Type B pancreatic cell (in vitro differentiated cells): ENCODE measurements at regions not wholly inside any gene's neighbourhood (a gene's known extent, or its start where the extent isn't known, plus 50 kb on each side); places are given as distances from the start of the nearest gene placed in this dataset.
"Not testable (repeated sequence)": the region's sequence is repeated elsewhere in the genome, so short reads cannot be mapped to it uniquely, and the experiment has no call there.

Source experiments
- DNase-seq: peaks from one replicate; pipeline ENCODE4 v3.0.0; 2021; ENCODE audit warnings: mixed read lengths; ENCODE audit not compliant: unreplicated experiment; ENCODE audit errors: extremely low spot score
- H3K27ac Mint-ChIP-seq: 2 replicates; pipeline ENCODE4 v1.8.0; 2021; ENCODE audit warnings: mild to moderate bottlenecking, mixed read lengths
- H3K27me3 Mint-ChIP-seq: 2 replicates; pipeline ENCODE4 v1.8.0; 2021; ENCODE audit warnings: mixed read lengths
- H3K36me3 Mint-ChIP-seq: 2 replicates; pipeline ENCODE4 v1.8.0; 2021; ENCODE audit warnings: mixed read lengths
- H3K4me1 Mint-ChIP-seq: one replicate; pipeline ENCODE4 v1.8.0; 2021; ENCODE audit warnings: mixed read lengths; ENCODE audit not compliant: unreplicated experiment
- H3K4me3 Mint-ChIP-seq: 2 replicates; pipeline ENCODE4 v1.8.0; 2021; ENCODE audit warnings: mild to moderate bottlenecking, mixed read lengths
- H3K9me3 Mint-ChIP-seq: 2 replicates; pipeline ENCODE4 v1.8.0; 2021; ENCODE audit warnings: mixed read lengths
- CTCF ChIP-seq: fragments of 200-600 bp; sonication (generic); conservative IDR thresholded peaks from 2 replicates; pipeline ENCODE4 v1.5.0; 2021; ENCODE audit warnings: antibody characterized with exemption, mild to moderate bottlenecking

- DNase-seq = peak; percentile 60
- not testable (repeated sequence) for H3K27ac Mint-ChIP-seq, H3K4me3 Mint-ChIP-seq, H3K36me3 Mint-ChIP-seq, H3K27me3 Mint-ChIP-seq
- peaks cover 20% of the 10 kb centered on the region for H3K4me1 Mint-ChIP-seq
- peaks cover 14% of the 10 kb centered on the region for H3K9me3 Mint-ChIP-seq
These were observed 203.2 kb downstream of the NPIPB11 start for GRCh38 chr16:29203046-29203932.

- not testable (repeated sequence) for H3K36me3 Mint-ChIP-seq, H3K4me3 Mint-ChIP-seq, H3K27me3 Mint-ChIP-seq, H3K27ac Mint-ChIP-seq
- H3K4me1 Mint-ChIP-seq = peaks cover 20% of the 10 kb centered on the region
- peaks cover 14% of the 10 kb centered on the region for H3K9me3 Mint-ChIP-seq
- peak; percentile 45 for DNase-seq
These were observed 203.9 kb downstream of the NPIPB11 start for GRCh38 chr16:29202642-29203041.

- not testable (repeated sequence) for H3K27me3 Mint-ChIP-seq, H3K36me3 Mint-ChIP-seq, H3K4me3 Mint-ChIP-seq
- peaks cover 14% of the 10 kb centered on the region for H3K9me3 Mint-ChIP-seq
- peaks cover 20% of the 10 kb centered on the region for H3K4me1 Mint-ChIP-seq
- DNase-seq = peak; percentile 47
- H3K27ac Mint-ChIP-seq = peak overlapping the region; percentile 31
These were observed 204.4 kb downstream of the NPIPB11 start for GRCh38 chr16:29202025-29202632.

- H3K9me3 Mint-ChIP-seq, H3K27me3 Mint-ChIP-seq, H3K36me3 Mint-ChIP-seq, H3K4me3 Mint-ChIP-seq: not testable (repeated sequence)
- H3K27ac Mint-ChIP-seq = peak overlapping the region; percentile 31
- DNase-seq = peak; percentile 58
- peaks cover 20% of the 10 kb centered on the region for H3K4me1 Mint-ChIP-seq
These were observed 205.1 kb downstream of the NPIPB11 start for GRCh38 chr16:29201296-29202024.

- H3K9me3 Mint-ChIP-seq, H3K27ac Mint-ChIP-seq, H3K27me3 Mint-ChIP-seq, H3K36me3 Mint-ChIP-seq, H3K4me3 Mint-ChIP-seq: not testable (repeated sequence)
- H3K4me1 Mint-ChIP-seq = peaks cover 20% of the 10 kb centered on the region
- DNase-seq = peak; percentile 24
These were observed 205.8 kb downstream of the NPIPB11 start for GRCh38 chr16:29200681-29201080.

- not testable (repeated sequence) for H3K27ac Mint-ChIP-seq, H3K4me3 Mint-ChIP-seq, H3K36me3 Mint-ChIP-seq, H3K27me3 Mint-ChIP-seq, H3K9me3 Mint-ChIP-seq
- peak; percentile 16 for DNase-seq
- H3K4me1 Mint-ChIP-seq = peaks cover 20% of the 10 kb centered on the region
These were observed 206.3 kb downstream of the NPIPB11 start for GRCh38 chr16:29200135-29200601.

GRCh38 chr16:29199626-29200025 lies 206.9 kb downstream of the NPIPB11 start:
- not testable (repeated sequence) for H3K36me3 Mint-ChIP-seq, H3K9me3 Mint-ChIP-seq, H3K27me3 Mint-ChIP-seq, H3K27ac Mint-ChIP-seq, H3K4me3 Mint-ChIP-seq
- DNase-seq = peak; percentile 47
- peaks cover 20% of the 10 kb centered on the region for H3K4me1 Mint-ChIP-seq

GRCh38 chr16:29198731-29199521 lies 207.6 kb downstream of the NPIPB11 start:
- peak; percentile 62 for DNase-seq
- TF ChIP-seq CTCF = no peak
- no peak overlapping the region for H3K27ac Mint-ChIP-seq

More at GRCh38 chr16:29198731-29199521, 207.6 kb downstream of the NPIPB11 start:
- no peaks in the 10 kb centered on the region for H3K36me3 Mint-ChIP-seq
- H3K27me3 Mint-ChIP-seq = peaks cover 7% of the 10 kb centered on the region
- H3K4me3 Mint-ChIP-seq = no peak overlapping the region
- peaks cover 15% of the 10 kb centered on the region for H3K4me1 Mint-ChIP-seq
- H3K9me3 Mint-ChIP-seq = no peaks in the 10 kb centered on the region
